NCI-H446 (cell line): ENCODE measurements at regions not wholly inside any gene's neighbourhood (a gene's known extent, or its start where the extent isn't known, plus 50 kb on each side); places are given as distances from the start of the nearest gene placed in this dataset.
"Not testable (repeated sequence)": the region's sequence is repeated elsewhere in the genome, so short reads cannot be mapped to it uniquely, and the experiment has no call there.

ENCODE experiments used
- DNase-seq, 2 experiments: peaks; one replicate each; lab custom pipeline; 2025; lab: John Stamatoyannopoulos, UW

GRCh38 chr13:58619396-58620113 is 988.0 kb downstream of the PCDH17 start:
- DNase-seq, result no peak

DNA sequence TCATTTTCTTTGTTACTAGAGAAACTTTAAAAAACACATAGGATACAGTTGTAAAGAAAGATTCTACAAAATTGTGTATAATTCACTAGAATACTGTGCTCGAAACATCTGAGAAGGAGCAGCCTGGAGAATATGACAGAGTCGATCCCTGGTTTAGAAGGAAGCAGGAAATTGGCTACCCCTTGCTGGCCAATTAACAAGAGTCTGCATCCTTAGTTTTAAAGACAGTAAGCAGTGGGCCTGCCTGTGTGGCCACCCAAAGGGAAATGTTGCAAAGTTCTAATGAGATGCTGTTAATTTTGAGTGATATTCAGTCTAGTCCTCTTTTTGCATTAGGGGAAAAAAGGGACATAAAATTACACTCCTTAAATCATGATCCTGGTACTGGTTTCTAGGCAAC is 988.6 kb downstream of the PCDH17 start:
- no peak for DNase-seq

- DNase-seq, result no peak
Observed at GRCh38 chr13:58625703-58626389, 994.3 kb downstream of the PCDH17 start.

DNA sequence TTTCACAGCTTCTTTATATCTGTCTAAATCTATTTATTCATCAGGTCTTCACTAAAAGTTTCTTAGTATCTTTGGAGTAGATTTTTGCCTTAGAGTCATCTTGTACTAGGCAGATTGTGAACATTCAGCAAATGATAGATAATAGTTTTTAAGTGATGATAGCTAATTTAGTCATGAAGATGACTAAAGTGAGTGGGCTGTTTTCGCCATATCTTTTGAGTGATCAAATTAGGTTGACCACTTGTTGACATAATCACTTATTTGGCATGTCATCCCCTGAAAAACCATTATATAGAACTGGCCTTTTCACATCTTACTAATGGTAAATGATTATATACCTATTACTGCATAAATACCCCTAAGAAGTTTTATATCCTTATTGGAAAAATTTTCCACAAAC is 999.2 kb downstream of the PCDH17 start:
- DNase-seq, result no peak

DNA sequence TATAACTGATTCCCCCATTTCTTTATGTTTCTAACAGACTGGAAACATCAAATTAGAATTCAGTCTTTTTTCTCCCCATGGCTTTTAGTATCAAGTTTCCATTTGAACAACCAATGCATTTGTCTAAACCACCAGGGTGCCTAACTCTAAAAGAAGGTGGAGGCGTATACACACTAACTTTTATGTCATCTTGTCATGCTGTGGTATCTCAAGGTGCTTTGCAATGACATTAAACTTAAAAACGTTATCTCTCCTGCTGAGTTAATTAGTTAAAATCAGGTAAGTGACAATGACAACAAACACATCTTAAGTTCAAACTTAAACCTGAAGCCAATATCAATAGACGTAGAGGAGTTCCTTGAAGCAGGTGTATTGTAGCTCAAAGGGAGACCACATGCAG is 1001.7 kb downstream of the PCDH17 start:
- no peak for DNase-seq

GRCh38 chr13:58655086-58655485 is 1023.5 kb downstream of the PCDH17 start:
- no peak for DNase-seq

DNA sequence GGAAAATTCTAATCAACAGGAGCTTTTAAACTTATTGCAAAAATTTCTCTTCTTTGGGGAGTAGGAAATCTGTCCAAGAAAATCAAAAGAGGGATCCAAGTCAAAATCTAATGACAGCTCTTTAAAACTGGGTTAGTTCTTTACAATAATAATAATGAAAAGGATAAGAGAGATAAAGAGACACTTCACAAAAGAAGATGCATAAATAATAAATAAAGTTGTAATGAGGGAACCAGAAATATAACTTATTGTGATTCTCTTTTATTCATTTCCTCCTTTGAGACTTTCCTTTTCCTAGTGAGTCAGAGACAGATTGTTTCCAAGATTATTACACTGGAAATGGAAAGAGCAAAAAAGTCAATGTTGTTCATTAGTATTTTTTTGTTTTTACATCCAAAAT is 1029.3 kb downstream of the PCDH17 start:
- DNase-seq, result no peak

- no peak for DNase-seq
Observed at GRCh38 chr13:58666331-58666730, 1034.8 kb downstream of the PCDH17 start.

- no peak for DNase-seq
Observed at GRCh38 chr13:58667096-58667495, 1035.6 kb downstream of the PCDH17 start.

DNA sequence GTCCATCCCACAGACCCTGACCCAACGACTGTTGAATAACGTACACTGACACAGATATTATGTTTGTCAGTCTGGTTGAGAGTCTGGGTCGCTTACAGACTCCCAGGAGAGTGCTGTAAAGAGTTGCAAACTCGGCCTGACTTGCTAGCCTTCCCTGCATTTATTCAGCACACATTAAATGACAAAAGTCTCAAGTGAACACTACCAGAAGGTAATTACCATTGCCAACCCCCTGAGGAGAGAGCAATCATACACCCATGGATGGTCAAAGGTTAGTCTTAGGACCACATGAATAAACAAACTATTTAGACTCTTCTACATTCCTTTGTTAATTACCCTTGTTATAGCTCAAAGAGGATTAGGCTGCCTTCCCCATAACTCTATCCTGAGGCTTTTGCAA is 1048.6 kb downstream of the PCDH17 start:
- DNase-seq, result no peak

DNA sequence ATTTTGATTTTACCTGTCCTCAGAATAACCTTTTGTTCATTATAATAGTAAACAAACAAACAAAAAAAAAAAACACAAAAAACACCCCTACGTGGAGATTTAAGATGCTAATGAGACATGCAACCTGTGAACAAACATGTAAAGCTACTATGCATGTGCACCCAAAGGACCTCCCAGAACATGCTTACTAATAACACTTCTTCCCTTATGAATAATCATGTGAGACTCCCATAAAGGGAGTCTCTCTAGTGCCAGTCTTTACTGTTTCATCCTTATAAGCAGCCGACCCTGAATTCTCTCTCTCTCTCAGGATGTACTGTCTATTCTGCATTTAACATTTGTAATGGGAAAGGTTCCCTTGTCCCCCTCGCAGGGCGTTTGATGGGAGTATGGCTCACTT is 1051.1 kb downstream of the PCDH17 start:
- DNase-seq, result no peak

DNA sequence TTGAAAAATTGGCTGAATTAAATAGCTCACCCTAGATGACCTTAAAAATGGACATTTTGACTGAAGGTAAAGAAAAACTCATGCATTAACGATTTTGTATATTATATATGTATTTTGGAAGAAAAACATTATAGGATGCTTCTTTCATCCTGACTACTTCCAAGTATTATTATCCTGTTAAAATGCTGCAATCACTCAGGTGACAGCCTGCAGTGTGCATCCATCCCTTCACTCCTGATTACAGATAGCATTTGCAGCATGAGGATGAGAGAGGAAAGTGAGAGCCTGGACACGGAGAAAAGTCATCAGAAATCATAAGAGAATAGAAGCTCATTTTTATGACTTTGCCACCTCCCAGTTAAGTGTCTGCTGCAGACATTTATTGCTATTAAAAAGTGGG is 1055.6 kb downstream of the PCDH17 start:
- DNase-seq, result no peak

DNA sequence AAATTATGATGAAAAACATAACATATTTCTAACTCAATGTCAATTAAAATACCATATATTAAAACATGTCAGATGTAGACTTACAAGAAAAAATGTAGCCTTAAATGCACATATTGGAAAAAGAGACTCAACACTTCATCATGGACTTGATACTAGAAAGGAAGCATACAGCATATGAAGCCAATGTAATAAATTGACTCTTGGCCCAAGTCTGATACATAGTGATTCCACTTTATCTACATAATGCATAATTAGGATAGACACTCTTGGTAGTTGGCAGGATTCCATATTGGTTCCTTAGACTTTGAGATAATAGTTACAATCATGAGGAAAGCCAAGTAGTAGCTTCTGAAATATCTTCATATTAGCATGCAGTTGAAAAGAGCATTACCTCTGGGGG is 1067.0 kb downstream of the PCDH17 start:
- no peak for DNase-seq

DNA sequence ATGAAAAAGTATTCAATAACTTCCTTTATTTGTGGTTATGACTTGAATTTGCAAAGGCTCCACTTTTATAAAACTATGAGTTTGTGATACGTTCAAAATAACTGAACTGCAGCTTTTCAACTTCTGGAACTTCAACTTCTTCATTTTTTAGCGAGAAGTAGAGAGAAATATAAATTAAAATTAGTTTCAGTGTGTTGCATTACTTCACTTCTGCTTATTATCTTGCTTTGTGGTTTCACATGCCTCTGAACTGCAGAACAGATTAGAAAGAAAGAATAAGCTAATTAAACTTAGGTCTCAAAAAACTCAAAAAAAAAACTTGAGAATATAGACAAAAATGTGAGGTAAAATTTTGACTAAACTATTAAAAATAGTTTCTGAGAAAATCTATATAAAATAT is 1073.4 kb downstream of the PCDH17 start:
- no peak for DNase-seq

GRCh38 chr13:58706421-58706820 is 1074.9 kb downstream of the PCDH17 start:
- no peak for DNase-seq

GRCh38 chr13:58712191-58712590 is 1080.6 kb downstream of the PCDH17 start:
- DNase-seq, result no peak

DNA sequence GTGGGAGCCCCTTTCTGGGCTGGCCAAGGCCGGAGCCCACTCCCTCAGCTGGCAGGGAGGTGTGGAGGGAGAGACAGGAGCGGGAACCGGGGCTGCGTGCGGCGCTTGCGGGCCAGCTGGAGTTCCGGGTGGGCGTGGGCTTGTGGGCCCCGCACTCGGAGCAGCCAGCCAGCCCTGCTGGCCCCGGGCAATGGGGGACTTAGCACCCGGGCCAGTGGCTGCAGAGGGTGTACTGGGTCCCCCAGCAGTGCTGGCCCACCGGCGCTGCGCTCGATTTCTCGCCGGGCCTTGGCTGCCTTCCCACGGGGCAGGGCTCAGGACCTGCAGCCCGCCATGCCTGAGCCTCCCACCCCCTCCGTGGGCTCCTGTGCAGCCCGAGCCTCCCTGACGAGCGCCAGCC is 1082.5 kb downstream of the PCDH17 start:
- not testable (repeated sequence) for DNase-seq

- no peak for DNase-seq
Observed at GRCh38 chr13:58721273-58721672, 1089.7 kb downstream of the PCDH17 start.

- no peak for DNase-seq
Observed at GRCh38 chr13:58728126-58728525, 1096.6 kb downstream of the PCDH17 start.

GRCh38 chr13:58729361-58729760 is 1097.8 kb downstream of the PCDH17 start:
- DNase-seq, result no peak

DNA sequence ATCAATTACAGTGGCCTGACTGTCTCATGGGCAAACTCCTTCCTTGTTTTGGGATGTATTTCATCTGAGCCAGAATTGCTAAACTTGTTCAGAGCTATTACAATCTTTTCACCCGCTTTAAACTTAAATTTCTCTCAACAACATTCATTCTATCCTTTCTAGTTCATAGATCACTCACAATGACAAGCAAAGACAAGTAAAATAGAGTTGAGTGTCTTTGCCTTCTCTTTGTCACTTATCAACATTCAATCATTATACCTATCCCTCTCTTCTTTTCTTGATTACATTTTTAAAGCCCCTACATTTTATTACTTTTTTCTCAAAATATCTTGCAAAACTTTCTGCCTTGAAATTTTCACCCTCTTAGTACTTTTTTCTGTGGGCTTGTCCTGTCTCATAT is 1113.1 kb downstream of the PCDH17 start:
- DNase-seq, result no peak

DNA sequence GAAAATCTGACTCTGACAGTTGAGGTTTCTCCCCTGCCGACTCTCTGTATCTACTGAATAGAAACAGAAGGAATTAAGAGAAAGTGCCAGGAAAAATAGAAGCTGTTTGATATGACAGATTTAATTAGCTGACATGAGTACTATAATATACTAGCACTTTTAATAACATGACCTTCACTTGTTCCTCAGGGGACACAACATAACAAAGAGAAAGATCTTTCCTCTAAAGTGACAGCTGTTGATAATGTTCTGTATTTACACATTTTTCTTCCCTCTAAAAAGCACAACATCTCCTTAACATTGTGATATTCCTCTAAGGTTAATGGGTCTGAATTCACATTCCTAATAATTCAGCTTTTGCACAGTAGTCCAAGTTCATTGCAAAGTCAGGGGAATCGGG is 1136.0 kb downstream of the PCDH17 start:
- peak in 1 of 2 experiments; percentile 1 for DNase-seq

GRCh38 chr13:58773280-58773859 is 1141.8 kb downstream of the PCDH17 start:
- no peak for DNase-seq
